ENCODE measurements at regions not wholly inside any gene's neighbourhood (a gene's known extent, or its start where the extent isn't known, plus 50 kb on each side); places are given as distances from the start of the nearest gene placed in this dataset.

DNA sequence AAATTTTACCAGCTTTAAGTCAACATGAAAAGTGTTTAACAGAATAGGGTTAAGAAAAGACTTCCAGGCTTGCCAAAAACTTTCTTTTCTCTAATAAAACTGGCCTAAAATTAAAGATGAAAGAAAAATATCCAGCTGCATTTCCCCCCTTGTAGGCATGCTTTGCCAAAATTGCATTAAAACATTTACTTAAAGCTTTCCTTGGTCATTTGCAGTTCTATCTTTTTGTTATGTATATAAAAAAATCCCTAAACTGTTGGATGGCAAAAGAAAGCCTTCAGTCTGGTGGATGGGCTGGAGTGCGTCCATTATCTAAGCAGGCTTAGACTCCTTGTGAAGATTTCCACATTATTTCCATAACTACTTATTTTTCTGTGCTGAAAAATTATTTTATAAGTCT, 105.4 kb upstream of the DSEL start:
- Mint-ChIP-seq H3K27me3 (ENCODE audit: low read depth) (no peaks in the 10 kb centered on the region), H3K27ac (ENCODE audit: unreplicated experiment) (no peak overlapping the region), H3K4me3 (ENCODE audit: unreplicated experiment) (no peak overlapping the region), H3K9me3 (ENCODE audit: low read depth) (no peaks in the 10 kb centered on the region), H3K4me1 (ENCODE audit: low read depth) (peaks cover 10% of the 10 kb centered on the region), H3K36me3 (ENCODE audit: low read depth) (no peaks in the 10 kb centered on the region)
- DNase-seq (ENCODE audit: low spot score) = no peak
- no peak for TF ChIP-seq CTCF (IDR thresholded peaks at IDR 0.05)

- no peaks in the 10 kb centered on the region for H3K9me3 Mint-ChIP-seq (ENCODE audit: low read depth)
- H3K4me3 Mint-ChIP-seq (ENCODE audit: unreplicated experiment) = no peak overlapping the region
- no peaks in the 10 kb centered on the region for H3K27me3 Mint-ChIP-seq (ENCODE audit: low read depth)
- H3K36me3 Mint-ChIP-seq (ENCODE audit: low read depth) = no peaks in the 10 kb centered on the region
- no peak for DNase-seq (ENCODE audit: low spot score)
- H3K27ac Mint-ChIP-seq (ENCODE audit: unreplicated experiment) = no peak overlapping the region
- TF ChIP-seq CTCF (IDR thresholded peaks at IDR 0.05) = no peak
- peaks cover 10% of the 10 kb centered on the region for H3K4me1 Mint-ChIP-seq (ENCODE audit: low read depth)
Measured at GRCh38 chr18:67621049-67621713, 104.7 kb upstream of the DSEL start.

GRCh38 chr18:67618061-67618460, 101.5 kb upstream of the DSEL start:
- no peaks in the 10 kb centered on the region for H3K36me3 Mint-ChIP-seq (ENCODE audit: low read depth)
- no peak overlapping the region for H3K4me3 Mint-ChIP-seq (ENCODE audit: unreplicated experiment)
- no peak for DNase-seq (ENCODE audit: low spot score)
- no peaks in the 10 kb centered on the region for H3K9me3 Mint-ChIP-seq (ENCODE audit: low read depth)
- peaks cover 10% of the 10 kb centered on the region for H3K4me1 Mint-ChIP-seq (ENCODE audit: low read depth)
- H3K27me3 Mint-ChIP-seq (ENCODE audit: low read depth) = no peaks in the 10 kb centered on the region
- no peak overlapping the region for H3K27ac Mint-ChIP-seq (ENCODE audit: unreplicated experiment)
- no peak for TF ChIP-seq CTCF (IDR thresholded peaks at IDR 0.05)

DNA sequence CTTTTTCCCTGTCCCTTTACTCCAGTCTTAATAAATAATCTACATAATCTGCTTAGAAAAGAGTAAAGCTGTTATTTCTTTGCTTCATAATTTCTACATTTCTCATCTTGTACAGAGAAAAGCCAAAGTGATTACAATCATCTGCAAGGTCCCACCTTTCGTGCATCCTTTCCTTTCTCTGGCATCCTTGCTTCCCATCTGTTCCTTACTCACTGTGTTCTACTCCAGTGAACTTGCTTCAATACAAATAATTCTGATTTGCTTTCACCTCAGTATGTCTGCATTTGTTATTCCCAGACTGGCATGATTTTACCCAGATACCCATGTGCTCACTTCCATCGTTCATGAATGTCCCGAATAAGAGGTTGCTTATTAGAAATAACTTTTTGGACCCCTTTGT, 99.4 kb upstream of the DSEL start:
- Mint-ChIP-seq H3K4me1 (ENCODE audit: low read depth) (no peaks in the 10 kb centered on the region), H3K4me3 (ENCODE audit: unreplicated experiment) (no peak overlapping the region), H3K9me3 (ENCODE audit: low read depth) (peaks cover 9% of the 10 kb centered on the region), H3K36me3 (ENCODE audit: low read depth) (no peaks in the 10 kb centered on the region), H3K27me3 (ENCODE audit: low read depth) (no peaks in the 10 kb centered on the region), H3K27ac (ENCODE audit: unreplicated experiment) (no peak overlapping the region)
- no peak for TF ChIP-seq CTCF (IDR thresholded peaks at IDR 0.05)
- DNase-seq (ENCODE audit: low spot score) = no peak

DNA sequence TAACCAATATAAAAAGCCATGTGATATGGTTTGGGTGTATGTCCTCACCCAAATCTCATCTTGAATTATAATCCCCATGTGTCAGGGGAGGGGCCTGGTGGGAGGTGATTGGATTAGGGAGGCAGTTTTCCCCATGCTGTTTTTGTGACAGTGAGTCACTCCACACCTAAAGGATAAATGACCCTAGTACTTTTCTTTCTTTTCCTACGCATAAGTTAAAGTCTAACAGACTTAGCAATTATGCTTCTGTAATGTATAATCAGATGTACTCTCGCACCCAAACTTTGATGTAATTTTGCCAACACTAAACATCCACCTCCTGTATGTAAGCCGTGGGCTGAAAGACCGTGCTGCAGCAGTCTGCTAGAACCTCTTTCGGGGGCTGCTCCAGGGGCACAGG, 97.2 kb upstream of the DSEL start:
- H3K9me3 Mint-ChIP-seq (ENCODE audit: low read depth) = peaks cover 9% of the 10 kb centered on the region
- H3K36me3 Mint-ChIP-seq (ENCODE audit: low read depth) = no peaks in the 10 kb centered on the region
- no peak for TF ChIP-seq CTCF (IDR thresholded peaks at IDR 0.05)
- peaks cover 16% of the 10 kb centered on the region for H3K4me1 Mint-ChIP-seq (ENCODE audit: low read depth)
- no peak overlapping the region for H3K27ac Mint-ChIP-seq (ENCODE audit: unreplicated experiment)
- no peaks in the 10 kb centered on the region for H3K27me3 Mint-ChIP-seq (ENCODE audit: low read depth)
- no peak for DNase-seq (ENCODE audit: low spot score)
- H3K4me3 Mint-ChIP-seq (ENCODE audit: unreplicated experiment) = no peak overlapping the region
